ENCODE measurements at regions not wholly inside any gene's neighbourhood (a gene's known extent, or its start where the extent isn't known, plus 50 kb on each side); places are given as distances from the start of the nearest gene placed in this dataset.

- TF ChIP-seq EZH2phosphoT487 (IDR thresholded peaks at IDR 0.05) (no peak), CTCF (IDR thresholded peaks at IDR 0.05) (no peak), EZH2 (IDR thresholded peaks at IDR 0.05) (no peak)
Measured at GRCh38 chr11:10946072-10946471, 88.2 kb upstream of the ZBED5 start.
